ENCODE measurements at regions not wholly inside any gene's neighbourhood (a gene's known extent, or its start where the extent isn't known, plus 50 kb on each side); places are given as distances from the start of the nearest gene placed in this dataset.
"Not testable (repeated sequence)": the region's sequence is repeated elsewhere in the genome, so short reads cannot be mapped to it uniquely, and the experiment has no call there.

DNA sequence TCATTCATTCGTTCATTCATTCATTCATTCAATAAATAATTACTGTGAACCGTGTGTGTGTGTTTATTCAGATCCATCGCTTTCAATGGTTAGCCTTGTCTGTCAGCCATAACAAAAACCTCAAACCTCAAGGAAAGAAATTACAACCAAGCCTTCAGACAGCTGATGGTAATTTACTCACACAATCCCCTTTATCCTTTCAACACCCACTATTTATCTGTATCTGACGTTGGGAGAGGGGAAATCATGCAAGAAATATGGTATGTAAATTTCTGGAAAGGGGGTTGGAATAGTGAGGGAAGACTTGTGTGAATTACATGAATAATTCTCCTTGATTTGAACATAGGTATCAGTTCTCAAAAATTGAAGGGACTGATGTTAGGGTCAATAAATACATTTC lies 173.6 kb upstream of the NBPF19 start:
- TF ChIP-seq CTCF, POLR2A (IDR thresholded peaks at IDR 0.05): not testable (repeated sequence)

Measured in Peyer's patch (tissue), 4 donors.